Ishikawa (cell line): ENCODE measurements at regions not wholly inside any gene's neighbourhood (a gene's known extent, or its start where the extent isn't known, plus 50 kb on each side); places are given as distances from the start of the nearest gene placed in this dataset.

Source experiments
- CEBPB ChIP-seq: IDR thresholded peaks from 2 replicates; pipeline ENCODE4 v1.6.1; 2012
- CREB1 ChIP-seq: IDR thresholded peaks from 2 replicates; pipeline ENCODE4 v1.6.1; 2012; ENCODE audit warnings: low read depth
- EGR1 ChIP-seq: IDR thresholded peaks from 2 replicates; pipeline ENCODE4 v1.6.1; 2012
- EP300 ChIP-seq: IDR thresholded peaks from 2 replicates; pipeline ENCODE4 v1.6.1; 2012; ENCODE audit warnings: borderline replicate concordance
- FOXM1 ChIP-seq: IDR thresholded peaks from 2 replicates; pipeline ENCODE4 v1.6.1; 2012; ENCODE audit warnings: low read depth, borderline replicate concordance
- MAX ChIP-seq: IDR thresholded peaks from 2 replicates; pipeline ENCODE4 v1.6.1; 2012
- NFIC ChIP-seq: IDR thresholded peaks from 2 replicates; pipeline ENCODE4 v1.6.1; 2012
- RAD21 ChIP-seq: IDR thresholded peaks from 2 replicates; pipeline ENCODE4 v1.6.1; 2012; ENCODE audit warnings: low read depth
- REST ChIP-seq: IDR thresholded peaks from 2 replicates; pipeline ENCODE4 v1.6.1; 2012; ENCODE audit warnings: low read depth, mild to moderate bottlenecking
- TAF1 ChIP-seq: IDR thresholded peaks from 2 replicates; pipeline ENCODE4 v1.6.1; 2012; ENCODE audit warnings: low read depth, mild to moderate bottlenecking
- TCF12 ChIP-seq: IDR thresholded peaks from 2 replicates; pipeline ENCODE4 v1.6.1; 2012; ENCODE audit warnings: low read depth
- TEAD4 ChIP-seq: IDR thresholded peaks from 2 replicates; pipeline ENCODE4 v1.6.1; 2012
- USF1 ChIP-seq: IDR thresholded peaks from 2 replicates; pipeline ENCODE4 v1.6.1; 2012
- YY1 ChIP-seq: IDR thresholded peaks from 2 replicates; pipeline ENCODE4 v1.6.1; 2012; ENCODE audit warnings: low read depth
- ZBTB7A ChIP-seq: IDR thresholded peaks from 2 replicates; pipeline ENCODE4 v1.6.1; 2012; ENCODE audit warnings: low read depth

GRCh38 chr7:46446151-46446550 lies 525.1 kb upstream of the IGFBP3 start:
- no peak for TF ChIP-seq RAD21

GRCh38 chr7:46444256-46444655 lies 523.2 kb upstream of the IGFBP3 start:
- no peak for TF ChIP-seq RAD21
- no peak for TF ChIP-seq CREB1
- no peak for TF ChIP-seq NFIC
- TF ChIP-seq EP300, result no peak
- no peak for TF ChIP-seq FOXM1
- no peak for TF ChIP-seq USF1
- no peak for TF ChIP-seq YY1
- no peak for TF ChIP-seq TAF1
- no peak for TF ChIP-seq EGR1

GRCh38 chr7:46440186-46440585 lies 519.1 kb upstream of the IGFBP3 start:
- TF ChIP-seq REST (no peak), CEBPB (no peak), RAD21 (no peak), CREB1 (no peak), TAF1 (no peak), EGR1 (no peak), FOXM1 (no peak), TCF12 (no peak), ZBTB7A (no peak), MAX (no peak), YY1 (no peak), NFIC (no peak), EP300 (no peak)

- TF ChIP-seq YY1 (no peak), MAX (no peak), CEBPB (no peak), EP300 (no peak), TEAD4 (no peak), FOXM1 (no peak), CREB1 (no peak), TAF1 (no peak), TCF12 (no peak), RAD21 (no peak), USF1 (no peak), EGR1 (no peak), NFIC (no peak), ZBTB7A (no peak)
Observed at GRCh38 chr7:46432708-46433107, 511.6 kb upstream of the IGFBP3 start.

- TF ChIP-seq CEBPB (no peak), EGR1 (no peak), TCF12 (no peak), EP300 (no peak), REST (no peak), USF1 (no peak), ZBTB7A (no peak), YY1 (no peak), TAF1 (no peak), CREB1 (no peak), TEAD4 (no peak), MAX (no peak), RAD21 (no peak), FOXM1 (no peak), NFIC (no peak)
Observed at GRCh38 chr7:46428295-46428694, 507.2 kb upstream of the IGFBP3 start.

GRCh38 chr7:46424934-46425333 lies 503.9 kb upstream of the IGFBP3 start:
- no peak for TF ChIP-seq TEAD4
- TF ChIP-seq CEBPB, result no peak
- TF ChIP-seq ZBTB7A, result no peak
- TF ChIP-seq CREB1, result no peak
- no peak for TF ChIP-seq USF1
- no peak for TF ChIP-seq REST
- TF ChIP-seq EP300, result no peak
- TF ChIP-seq RAD21, result no peak
- TF ChIP-seq YY1, result no peak
